ENCODE measurements at regions not wholly inside any gene's neighbourhood (a gene's known extent, or its start where the extent isn't known, plus 50 kb on each side); places are given as distances from the start of the nearest gene placed in this dataset.

DNA sequence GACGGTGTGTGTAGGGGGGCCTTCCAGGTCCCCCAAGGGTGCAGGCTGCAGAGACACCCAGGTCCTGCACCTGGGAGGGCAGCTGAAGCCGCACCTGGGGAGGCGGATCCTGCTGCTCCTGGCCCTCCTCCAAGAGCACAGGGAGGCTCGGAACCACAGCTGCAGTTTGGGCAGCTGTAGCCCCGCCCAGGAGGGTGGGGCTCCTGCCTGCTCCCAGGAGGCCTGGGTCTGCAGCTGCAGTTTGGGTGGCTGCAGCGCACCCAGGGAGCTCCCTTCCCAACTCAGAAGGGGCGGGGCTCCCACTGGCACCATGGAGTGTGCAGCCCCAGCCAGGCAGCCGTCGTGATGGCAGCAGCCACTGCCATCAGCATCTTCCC lies 69.4 kb upstream of the NKD1 start:
- Histone ChIP-seq H3K36me3 (ENCODE audit: insufficient read depth, low read length) (no peaks in the 10 kb centered on the region), H3K9ac (ENCODE audit: low read depth, low read length, poor library complexity, severe bottlenecking) (no peak overlapping the region), H3K4me1 (ENCODE audit: insufficient read depth, low read length, poor library complexity, severe bottlenecking) (no peaks in the 10 kb centered on the region), H3K4me3 (ENCODE audit: low read length, poor library complexity, severe bottlenecking) (no peak overlapping the region), H3K79me2 (ENCODE audit: insufficient read depth, low read length) (no peaks in the 10 kb centered on the region), H3F3A (ENCODE audit: low read depth) (no peaks in the 10 kb centered on the region), H3K27me3 (ENCODE audit: insufficient read depth, low read length, poor library complexity, severe bottlenecking) (no peaks in the 10 kb centered on the region), H4K20me1 (ENCODE audit: insufficient read depth, low read length, poor library complexity, severe bottlenecking) (no peaks in the 10 kb centered on the region), H3K9me3 (ENCODE audit: insufficient read depth, low read depth, low read length) (no peaks in the 10 kb centered on the region), H3K4me2 (ENCODE audit: low read depth, low read length, poor library complexity, severe bottlenecking) (no peak overlapping the region), H3K9me2 (replicated peaks; ENCODE audit: low read depth, low read length) (no peaks in the 10 kb centered on the region), H2AFZ (ENCODE audit: low read length) (no peak overlapping the region)
- TF ChIP-seq, protein P1, sequence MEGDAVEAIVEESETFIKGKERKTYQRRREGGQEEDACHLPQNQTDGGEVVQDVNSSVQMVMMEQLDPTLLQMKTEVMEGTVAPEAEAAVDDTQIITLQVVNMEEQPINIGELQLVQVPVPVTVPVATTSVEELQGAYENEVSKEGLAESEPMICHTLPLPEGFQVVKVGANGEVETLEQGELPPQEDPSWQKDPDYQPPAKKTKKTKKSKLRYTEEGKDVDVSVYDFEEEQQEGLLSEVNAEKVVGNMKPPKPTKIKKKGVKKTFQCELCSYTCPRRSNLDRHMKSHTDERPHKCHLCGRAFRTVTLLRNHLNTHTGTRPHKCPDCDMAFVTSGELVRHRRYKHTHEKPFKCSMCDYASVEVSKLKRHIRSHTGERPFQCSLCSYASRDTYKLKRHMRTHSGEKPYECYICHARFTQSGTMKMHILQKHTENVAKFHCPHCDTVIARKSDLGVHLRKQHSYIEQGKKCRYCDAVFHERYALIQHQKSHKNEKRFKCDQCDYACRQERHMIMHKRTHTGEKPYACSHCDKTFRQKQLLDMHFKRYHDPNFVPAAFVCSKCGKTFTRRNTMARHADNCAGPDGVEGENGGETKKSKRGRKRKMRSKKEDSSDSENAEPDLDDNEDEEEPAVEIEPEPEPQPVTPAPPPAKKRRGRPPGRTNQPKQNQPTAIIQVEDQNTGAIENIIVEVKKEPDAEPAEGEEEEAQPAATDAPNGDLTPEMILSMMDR (conservative IDR thresholded peaks at IDR 0.05; ENCODE audit: low read length), result no peak
- TF ChIP-seq EZH2phosphoT487 (IDR thresholded peaks at IDR 0.05; ENCODE audit: borderline replicate concordance), result no peak

- Histone ChIP-seq H3K4me3 (ENCODE audit: low read length, poor library complexity, severe bottlenecking) (no peak overlapping the region), H3K9me3 (ENCODE audit: insufficient read depth, low read depth, low read length) (no peaks in the 10 kb centered on the region), H3K4me1 (ENCODE audit: insufficient read depth, low read length, poor library complexity, severe bottlenecking) (no peaks in the 10 kb centered on the region), H3K79me2 (ENCODE audit: insufficient read depth, low read length) (no peaks in the 10 kb centered on the region), H3K4me2 (ENCODE audit: low read depth, low read length, poor library complexity, severe bottlenecking) (no peak overlapping the region), H3K9me2 (replicated peaks; ENCODE audit: low read depth, low read length) (no peaks in the 10 kb centered on the region), H4K20me1 (ENCODE audit: insufficient read depth, low read length, poor library complexity, severe bottlenecking) (no peaks in the 10 kb centered on the region), H3K27me3 (ENCODE audit: insufficient read depth, low read length, poor library complexity, severe bottlenecking) (no peaks in the 10 kb centered on the region), H3K9ac (ENCODE audit: low read depth, low read length, poor library complexity, severe bottlenecking) (no peak overlapping the region), H3F3A (ENCODE audit: low read depth) (no peaks in the 10 kb centered on the region), H2AFZ (ENCODE audit: low read length) (no peak overlapping the region), H3K36me3 (ENCODE audit: insufficient read depth, low read length) (no peaks in the 10 kb centered on the region)
- TF ChIP-seq, protein P1 (conservative IDR thresholded peaks at IDR 0.05; ENCODE audit: low read length), result no peak
- no peak for TF ChIP-seq EZH2phosphoT487 (IDR thresholded peaks at IDR 0.05; ENCODE audit: borderline replicate concordance)
These were observed 70.0 kb upstream of the NKD1 start for GRCh38 chr16:50478075-50478772.

DNA sequence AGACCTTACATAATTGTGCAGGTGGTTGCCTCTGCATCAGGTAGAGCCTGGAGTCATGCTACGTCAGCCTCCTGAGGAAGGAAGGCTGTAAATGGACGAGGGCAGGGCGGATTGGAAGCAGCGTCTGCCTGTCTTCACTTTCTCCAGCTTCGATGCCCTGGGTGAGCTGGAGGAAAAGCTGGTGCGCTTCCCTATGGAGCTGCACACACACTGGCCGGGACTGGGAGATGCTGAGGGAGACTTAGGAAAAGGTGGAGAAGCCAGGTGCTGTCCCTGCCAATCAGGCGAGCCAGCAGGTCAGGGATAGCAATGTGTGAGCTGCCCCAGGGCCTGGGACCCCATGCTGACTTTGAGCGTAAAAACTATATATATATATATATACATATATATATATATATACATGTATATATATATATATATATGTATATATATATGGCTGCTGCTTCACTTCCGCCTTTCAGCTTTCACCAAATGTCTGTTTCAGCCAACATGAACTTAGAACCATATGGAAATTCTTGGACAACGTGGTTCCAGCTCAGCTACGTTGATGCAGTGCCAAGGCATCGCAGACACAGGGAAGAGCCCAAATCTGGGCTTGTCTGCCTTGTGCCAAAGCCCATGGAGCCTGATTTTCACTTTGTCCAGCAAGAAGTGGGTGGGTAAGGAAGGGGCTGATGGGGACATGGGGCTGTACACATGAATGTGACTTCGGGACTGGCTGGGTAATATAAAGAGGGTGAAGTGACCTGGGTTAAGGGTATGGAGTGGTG lies 71.5 kb upstream of the NKD1 start:
- no peaks in the 10 kb centered on the region for H3K9me3 ChIP-seq (ENCODE audit: insufficient read depth, low read depth, low read length)
- no peak overlapping the region for H3K4me3 ChIP-seq (ENCODE audit: low read length, poor library complexity, severe bottlenecking)
- H3K4me2 ChIP-seq (ENCODE audit: low read depth, low read length, poor library complexity, severe bottlenecking), result no peak overlapping the region
- H3K9ac ChIP-seq (ENCODE audit: low read depth, low read length, poor library complexity, severe bottlenecking), result no peak overlapping the region
- H3K4me1 ChIP-seq (ENCODE audit: insufficient read depth, low read length, poor library complexity, severe bottlenecking), result no peaks in the 10 kb centered on the region
- H3K9me2 ChIP-seq (replicated peaks; ENCODE audit: low read depth, low read length), result no peaks in the 10 kb centered on the region
- H3F3A ChIP-seq (ENCODE audit: low read depth), result no peaks in the 10 kb centered on the region
- TF ChIP-seq, protein P1 (conservative IDR thresholded peaks at IDR 0.05; ENCODE audit: low read length), result no peak
- TF ChIP-seq EZH2phosphoT487 (IDR thresholded peaks at IDR 0.05; ENCODE audit: borderline replicate concordance), result no peak
- no peak overlapping the region for H2AFZ ChIP-seq (ENCODE audit: low read length)
- H3K79me2 ChIP-seq (ENCODE audit: insufficient read depth, low read length), result no peaks in the 10 kb centered on the region
- H4K20me1 ChIP-seq (ENCODE audit: insufficient read depth, low read length, poor library complexity, severe bottlenecking), result no peaks in the 10 kb centered on the region
- no peaks in the 10 kb centered on the region for H3K36me3 ChIP-seq (ENCODE audit: insufficient read depth, low read length)
- H3K27me3 ChIP-seq (ENCODE audit: insufficient read depth, low read length, poor library complexity, severe bottlenecking), result no peaks in the 10 kb centered on the region
